Kidney epithelial cell (primary cell): ENCODE measurements at regions not wholly inside any gene's neighbourhood (a gene's known extent, or its start where the extent isn't known, plus 50 kb on each side); places are given as distances from the start of the nearest gene placed in this dataset.

Experiments used
- DNase-seq: peaks from one replicate; pipeline ENCODE4 v3.0.0-alpha.2; 2010; ENCODE audit warnings: low read depth
- H3K27me3 ChIP-seq: 2 replicates; pipeline ENCODE4 v1.6.0; 2011; ENCODE audit warnings: low read length; ENCODE audit not compliant: control insufficient read depth, insufficient read depth
- H3K36me3 ChIP-seq: 2 replicates; pipeline ENCODE4 v1.5.1; 2011; ENCODE audit warnings: low read length; ENCODE audit not compliant: control insufficient read depth, insufficient read depth
- H3K4me3 ChIP-seq: 2 replicates; pipeline ENCODE4 v1.5.1; 2011; ENCODE audit warnings: low read depth, mild to moderate bottlenecking, control low read depth, low read length
- CTCF ChIP-seq: IDR thresholded peaks from 2 replicates; pipeline ENCODE4 v1.5.1; 2011; ENCODE audit warnings: mild to moderate bottlenecking, moderate library complexity, low read length, control low read depth, inconsistent platforms; ENCODE audit not compliant: insufficient read depth, poor library complexity, severe bottlenecking

- peaks cover 2% of the 10 kb centered on the region for H3K27me3 ChIP-seq
- H3K4me3 ChIP-seq: no peak overlapping the region
- DNase-seq: no peak
- no peaks in the 10 kb centered on the region for H3K36me3 ChIP-seq
- TF ChIP-seq CTCF: no peak
Observed at GRCh38 chr15:69610277-69610676, 157.7 kb downstream of the RPLP1 start.

- peaks cover 2% of the 10 kb centered on the region for H3K27me3 ChIP-seq
- DNase-seq: no peak
- no peaks in the 10 kb centered on the region for H3K36me3 ChIP-seq
- no peak overlapping the region for H3K4me3 ChIP-seq
- TF ChIP-seq CTCF: no peak
Observed at GRCh38 chr15:69610858-69611257, 158.2 kb downstream of the RPLP1 start.

GRCh38 chr15:69612112-69612511 lies 159.5 kb downstream of the RPLP1 start:
- no peaks in the 10 kb centered on the region for H3K36me3 ChIP-seq
- TF ChIP-seq CTCF: no peak
- no peak overlapping the region for H3K4me3 ChIP-seq
- DNase-seq: no peak
- peaks cover 2% of the 10 kb centered on the region for H3K27me3 ChIP-seq

GRCh38 chr15:69613182-69613581 lies 160.6 kb downstream of the RPLP1 start:
- H3K36me3 ChIP-seq: no peaks in the 10 kb centered on the region
- TF ChIP-seq CTCF: no peak
- H3K4me3 ChIP-seq: no peak overlapping the region
- no peak for DNase-seq
- peaks cover 2% of the 10 kb centered on the region for H3K27me3 ChIP-seq

- Histone ChIP-seq H3K36me3 (no peaks in the 10 kb centered on the region), H3K27me3 (peaks cover 2% of the 10 kb centered on the region), H3K4me3 (no peak overlapping the region)
- no peak for TF ChIP-seq CTCF
- no peak for DNase-seq
Observed at GRCh38 chr15:69613988-69614387, 161.4 kb downstream of the RPLP1 start.

GRCh38 chr15:69615736-69616135 lies 163.1 kb downstream of the RPLP1 start:
- Histone ChIP-seq H3K36me3 (no peaks in the 10 kb centered on the region), H3K4me3 (no peak overlapping the region), H3K27me3 (no peaks in the 10 kb centered on the region)
- no peak for DNase-seq
- no peak for TF ChIP-seq CTCF
